ENCODE measurements at regions not wholly inside any gene's neighbourhood (a gene's known extent, or its start where the extent isn't known, plus 50 kb on each side); places are given as distances from the start of the nearest gene placed in this dataset.
A peak's percentile ranks its signal among the peaks of the same experiment; 100 is the strongest.

DNA sequence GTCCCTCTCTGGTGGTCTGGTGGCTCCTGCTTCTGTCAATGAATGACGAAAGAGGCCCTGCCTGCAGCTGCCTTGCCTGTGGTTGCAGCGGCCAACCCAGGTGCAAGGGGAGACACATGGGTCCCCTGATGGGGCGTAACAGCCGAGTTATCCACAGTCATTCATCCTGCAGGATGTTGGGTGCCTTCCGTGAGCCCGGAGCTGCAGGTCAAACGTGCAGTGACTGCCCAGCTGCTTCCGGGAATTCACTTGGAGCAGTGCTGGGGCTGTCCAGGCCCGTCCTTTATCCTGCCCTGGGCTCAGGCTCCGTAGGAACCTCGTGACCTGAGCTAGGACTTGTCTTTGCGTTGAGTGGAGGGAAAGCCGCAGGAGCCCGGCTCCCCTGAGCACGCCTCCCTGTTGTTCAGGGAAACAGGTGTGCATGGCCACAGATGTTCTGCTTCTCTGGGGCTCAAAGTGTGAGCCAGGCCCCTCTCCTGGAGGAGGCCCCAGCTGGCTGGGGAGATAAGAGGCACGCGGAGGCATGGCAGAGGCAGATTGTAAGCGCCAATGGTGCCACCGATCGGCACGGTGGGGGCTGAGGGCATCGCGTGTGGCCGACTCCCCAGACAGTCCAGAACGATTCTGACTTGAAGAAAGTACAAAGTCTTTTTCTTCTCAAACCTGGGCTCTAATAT lies 635.4 kb downstream of the BRD1 start:
- Mint-ChIP-seq H3K9me3 (peaks cover 0 to 2% (median 0%) of the 10 kb centered on the region in 7 donors), H3K4me1 (no peaks in the 10 kb centered on the region), H3K4me3 (no peak overlapping the region), H3K27ac (peak overlapping the region in 2 of 3 donors; percentile 25 to 32), H3K27me3 (no peaks in the 10 kb centered on the region), H3K36me3 (no peaks in the 10 kb centered on the region)
- DNase-seq (no peak), ATAC-seq (ENCODE audit: low read depth in 2 of 2) (no peak)
- no peaks in the 10 kb centered on the region for H3K4me1 ChIP-seq (ENCODE audit: control insufficient read depth, insufficient read depth, low read length, poor library complexity, severe bottlenecking)
- no peak overlapping the region for H3K27ac ChIP-seq (ENCODE audit: insufficient read depth, low read length, poor library complexity, severe bottlenecking)
- H3K27me3 ChIP-seq (ENCODE audit: control insufficient read depth, insufficient read depth, low read length): no peaks in the 10 kb centered on the region
- no peaks in the 10 kb centered on the region for H3K36me3 ChIP-seq (ENCODE audit: control insufficient read depth, insufficient read depth, low read length)
- no peaks in the 10 kb centered on the region for H3K9me3 ChIP-seq (ENCODE audit: control insufficient read depth in 2 of 2, low read length in 2 of 2)
- H3K4me3 ChIP-seq (ENCODE audit: low read depth, low read length): no peak overlapping the region

DNA sequence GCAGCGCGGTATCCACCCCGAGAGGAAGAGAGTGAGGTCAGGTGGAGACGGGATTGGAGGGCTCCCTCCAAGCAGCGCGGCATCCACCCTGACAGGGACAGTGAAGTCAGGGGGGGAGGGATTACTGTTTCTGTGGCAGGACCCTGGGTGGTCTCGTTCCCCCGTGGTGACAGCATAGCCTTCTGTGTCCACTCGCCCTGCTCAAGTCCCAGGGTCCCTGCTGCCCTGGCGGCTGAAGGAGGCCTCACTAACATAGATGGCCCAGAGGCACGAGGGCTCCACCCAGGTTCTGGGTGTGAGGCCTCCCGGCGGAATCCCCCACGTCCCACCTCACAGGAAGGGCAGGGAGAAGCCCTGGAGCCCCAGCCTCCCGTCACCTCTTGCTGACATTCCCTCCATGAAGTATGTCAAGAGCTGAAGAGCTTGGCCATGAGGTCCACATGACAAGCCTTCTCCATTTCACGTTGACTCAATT lies 636.1 kb downstream of the BRD1 start:
- Mint-ChIP-seq H3K9me3 (peaks cover 0 to 2% (median 0%) of the 10 kb centered on the region in 7 donors), H3K27ac (no peak overlapping the region), H3K4me1 (no peaks in the 10 kb centered on the region), H3K36me3 (no peaks in the 10 kb centered on the region), H3K4me3 (no peak overlapping the region), H3K27me3 (no peaks in the 10 kb centered on the region)
- ATAC-seq (ENCODE audit: low read depth in 2 of 2): no peak
- Histone ChIP-seq H3K4me3 (ENCODE audit: low read depth, low read length) (no peak overlapping the region), H3K9me3 (ENCODE audit: control insufficient read depth in 2 of 2, low read length in 2 of 2) (no peaks in the 10 kb centered on the region), H3K27ac (ENCODE audit: insufficient read depth, low read length, poor library complexity, severe bottlenecking) (no peak overlapping the region), H3K36me3 (ENCODE audit: control insufficient read depth, insufficient read depth, low read length) (no peaks in the 10 kb centered on the region), H3K4me1 (ENCODE audit: control insufficient read depth, insufficient read depth, low read length, poor library complexity, severe bottlenecking) (no peaks in the 10 kb centered on the region), H3K27me3 (ENCODE audit: control insufficient read depth, insufficient read depth, low read length) (no peaks in the 10 kb centered on the region)
- DNase-seq: no peak

DNA sequence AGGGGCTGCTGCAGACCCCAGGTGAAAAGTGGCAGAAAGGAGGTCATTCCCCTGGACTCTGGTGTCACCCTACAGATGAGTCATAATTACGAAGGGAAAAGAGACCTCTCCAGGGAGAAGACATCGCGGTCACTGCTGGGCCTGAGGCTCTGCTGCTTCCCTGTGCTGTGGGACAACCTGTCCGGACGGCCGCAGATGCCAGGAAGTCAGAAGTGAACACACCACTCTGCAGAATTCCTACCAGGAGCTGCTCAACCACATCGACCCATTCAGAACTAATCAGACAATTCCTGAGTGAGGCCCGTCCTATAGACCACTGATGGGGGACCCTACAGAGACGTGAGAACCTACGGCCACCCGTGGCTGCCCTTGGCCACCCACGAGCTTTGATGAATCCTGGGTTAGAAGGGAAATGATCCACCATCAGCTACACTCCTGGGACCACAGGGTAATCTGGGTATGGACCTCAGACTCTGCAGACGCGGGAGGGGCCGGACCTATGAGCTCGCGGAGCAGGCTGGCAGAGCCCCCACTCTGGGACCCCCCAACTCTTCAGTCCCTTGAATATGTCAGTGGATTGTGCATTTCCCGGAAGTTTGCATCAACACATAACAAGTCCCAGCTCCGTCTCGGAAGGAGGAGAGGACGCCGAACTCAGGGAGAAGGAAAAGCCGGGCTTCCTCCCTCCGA lies 636.7 kb downstream of the BRD1 start:
- ATAC-seq (ENCODE audit: low read depth in 2 of 2): no peak
- Mint-ChIP-seq H3K36me3 (no peaks in the 10 kb centered on the region), H3K4me1 (no peaks in the 10 kb centered on the region), H3K9me3 (peaks cover 0 to 2% (median 0%) of the 10 kb centered on the region in 7 donors), H3K27me3 (no peaks in the 10 kb centered on the region), H3K4me3 (no peak overlapping the region), H3K27ac (no peak overlapping the region)
- no peak for DNase-seq
- no peaks in the 10 kb centered on the region for H3K4me1 ChIP-seq (ENCODE audit: control insufficient read depth, insufficient read depth, low read length, poor library complexity, severe bottlenecking)
- H3K27me3 ChIP-seq (ENCODE audit: control insufficient read depth, insufficient read depth, low read length): no peaks in the 10 kb centered on the region
- no peaks in the 10 kb centered on the region for H3K9me3 ChIP-seq (ENCODE audit: control insufficient read depth in 2 of 2, low read length in 2 of 2)
- H3K27ac ChIP-seq (ENCODE audit: insufficient read depth, low read length, poor library complexity, severe bottlenecking): no peak overlapping the region
- no peaks in the 10 kb centered on the region for H3K36me3 ChIP-seq (ENCODE audit: control insufficient read depth, insufficient read depth, low read length)
- H3K4me3 ChIP-seq (ENCODE audit: low read depth, low read length): no peak overlapping the region

DNA sequence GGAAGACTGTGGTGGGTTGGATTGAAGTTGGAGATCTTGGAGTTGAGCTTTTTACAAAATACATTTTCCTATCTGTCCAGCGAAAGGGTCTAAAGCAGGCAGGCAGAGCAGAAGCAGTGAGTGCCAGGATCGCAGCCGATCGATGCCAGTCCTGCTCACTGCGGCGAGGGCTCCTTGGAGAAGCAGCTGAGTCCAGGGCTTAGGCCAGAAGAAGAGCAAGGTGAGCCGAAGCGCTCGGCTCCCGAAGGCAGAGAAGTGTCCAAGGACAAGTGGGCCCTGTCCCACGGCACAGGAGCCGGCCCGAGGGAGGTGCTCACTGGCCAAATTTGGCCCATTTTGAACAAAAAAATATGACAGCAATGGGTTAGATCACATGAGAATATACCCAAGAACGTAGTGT lies 637.8 kb downstream of the BRD1 start:
- Mint-ChIP-seq H3K9me3 (peaks cover 0 to 5% (median 0%) of the 10 kb centered on the region in 7 donors), H3K27me3 (no peaks in the 10 kb centered on the region), H3K27ac (no peak overlapping the region), H3K4me1 (no peaks in the 10 kb centered on the region), H3K4me3 (no peak overlapping the region), H3K36me3 (no peaks in the 10 kb centered on the region)
- DNase-seq: no peak
- Histone ChIP-seq H3K4me1 (ENCODE audit: control insufficient read depth, insufficient read depth, low read length, poor library complexity, severe bottlenecking) (no peaks in the 10 kb centered on the region), H3K27ac (ENCODE audit: insufficient read depth, low read length, poor library complexity, severe bottlenecking) (no peak overlapping the region), H3K27me3 (ENCODE audit: control insufficient read depth, insufficient read depth, low read length) (no peaks in the 10 kb centered on the region), H3K4me3 (ENCODE audit: low read depth, low read length) (no peak overlapping the region), H3K36me3 (ENCODE audit: control insufficient read depth, insufficient read depth, low read length) (no peaks in the 10 kb centered on the region), H3K9me3 (ENCODE audit: control insufficient read depth in 2 of 2, low read length in 2 of 2) (no peaks in the 10 kb centered on the region)
- no peak for ATAC-seq (ENCODE audit: low read depth in 2 of 2)

DNA sequence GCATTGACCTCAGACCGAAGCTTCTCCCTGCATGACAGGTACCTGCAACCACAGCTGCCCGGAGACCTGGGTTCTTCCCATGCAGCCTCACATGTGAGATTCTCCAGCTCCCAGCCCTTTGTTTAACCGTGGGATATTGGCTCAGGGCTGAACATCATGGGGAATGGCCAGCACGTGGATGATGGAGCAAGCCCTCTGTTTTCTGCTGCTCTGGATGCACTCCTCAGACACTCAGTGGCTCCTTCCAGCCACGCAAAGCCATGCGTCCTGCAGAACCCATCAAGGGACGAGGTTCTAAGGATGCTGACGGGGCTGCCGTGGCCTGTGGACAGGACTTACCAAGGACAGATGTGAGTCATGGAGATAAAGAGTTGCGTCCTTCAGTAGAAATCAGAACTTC lies 639.1 kb downstream of the BRD1 start:
- no peak overlapping the region for H3K4me3 ChIP-seq (ENCODE audit: low read depth, low read length)
- no peaks in the 10 kb centered on the region for H3K4me1 ChIP-seq (ENCODE audit: control insufficient read depth, insufficient read depth, low read length, poor library complexity, severe bottlenecking)
- no peaks in the 10 kb centered on the region for H3K36me3 ChIP-seq (ENCODE audit: control insufficient read depth, insufficient read depth, low read length)
- DNase-seq (no peak), ATAC-seq (ENCODE audit: low read depth in 2 of 2) (no peak)
- H3K27ac ChIP-seq (ENCODE audit: insufficient read depth, low read length, poor library complexity, severe bottlenecking): no peak overlapping the region
- Mint-ChIP-seq H3K36me3 (no peaks in the 10 kb centered on the region), H3K27ac (no peak overlapping the region), H3K4me1 (no peaks in the 10 kb centered on the region), H3K4me3 (peak overlapping the region in 1 of 4 donors; percentile 39), H3K9me3 (peaks cover 0 to 7% (median 0%) of the 10 kb centered on the region in 7 donors), H3K27me3 (no peaks in the 10 kb centered on the region)
- no peaks in the 10 kb centered on the region for H3K9me3 ChIP-seq (ENCODE audit: control insufficient read depth in 2 of 2, low read length in 2 of 2)
- no peaks in the 10 kb centered on the region for H3K27me3 ChIP-seq (ENCODE audit: control insufficient read depth, insufficient read depth, low read length)

DNA sequence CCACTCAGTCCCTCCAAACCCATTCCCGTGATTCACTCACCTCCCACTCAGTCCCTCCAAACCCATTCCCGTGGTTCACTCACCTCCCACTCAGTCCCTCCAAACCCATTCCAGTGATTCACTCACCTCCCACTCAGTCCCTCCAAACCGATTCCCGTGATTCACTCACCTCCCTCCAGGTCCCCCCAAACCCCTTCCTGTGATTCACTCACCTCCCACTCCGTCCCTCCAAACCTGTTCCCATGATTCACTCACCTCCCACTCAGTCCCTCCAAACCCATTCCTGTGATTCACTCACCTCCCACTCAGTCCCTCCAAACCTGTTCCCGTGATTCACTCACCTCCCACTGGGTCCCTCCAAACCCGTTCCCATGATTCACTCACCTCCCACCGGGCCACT lies 639.6 kb downstream of the BRD1 start:
- Mint-ChIP-seq H3K27me3 (no peaks in the 10 kb centered on the region), H3K36me3 (no peaks in the 10 kb centered on the region), H3K4me3 (no peak overlapping the region), H3K9me3 (peaks cover 0 to 7% (median 0%) of the 10 kb centered on the region in 7 donors), H3K4me1 (no peaks in the 10 kb centered on the region), H3K27ac (no peak overlapping the region)
- ATAC-seq (ENCODE audit: low read depth in 2 of 2) (no peak), DNase-seq (no peak)
- no peaks in the 10 kb centered on the region for H3K27me3 ChIP-seq (ENCODE audit: control insufficient read depth, insufficient read depth, low read length)
- no peaks in the 10 kb centered on the region for H3K9me3 ChIP-seq (ENCODE audit: control insufficient read depth in 2 of 2, low read length in 2 of 2)
- no peaks in the 10 kb centered on the region for H3K4me1 ChIP-seq (ENCODE audit: control insufficient read depth, insufficient read depth, low read length, poor library complexity, severe bottlenecking)
- no peak overlapping the region for H3K4me3 ChIP-seq (ENCODE audit: low read depth, low read length)
- H3K27ac ChIP-seq (ENCODE audit: insufficient read depth, low read length, poor library complexity, severe bottlenecking): no peak overlapping the region
- H3K36me3 ChIP-seq (ENCODE audit: control insufficient read depth, insufficient read depth, low read length): no peaks in the 10 kb centered on the region

DNA sequence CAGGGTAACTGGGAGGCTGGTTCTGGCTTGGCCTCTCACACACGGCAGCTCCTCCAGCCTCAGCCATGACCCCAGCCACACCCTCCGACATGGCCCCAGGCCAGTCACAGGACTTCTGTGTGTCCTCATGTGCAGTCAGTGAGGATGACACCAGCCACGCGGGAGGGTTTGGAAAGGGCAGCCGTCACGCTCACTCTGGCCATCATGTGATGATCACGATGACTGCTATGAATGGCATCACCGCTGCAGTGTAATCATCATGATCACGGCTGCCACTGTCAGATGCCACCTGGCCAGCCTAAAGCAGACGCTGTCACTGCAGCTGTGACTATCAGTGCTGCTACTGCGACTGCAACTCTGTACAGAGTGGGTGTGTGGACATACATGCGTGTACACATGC lies 640.9 kb downstream of the BRD1 start:
- Histone ChIP-seq H3K27ac (ENCODE audit: insufficient read depth, low read length, poor library complexity, severe bottlenecking) (no peak overlapping the region), H3K36me3 (ENCODE audit: control insufficient read depth, insufficient read depth, low read length) (no peaks in the 10 kb centered on the region), H3K4me1 (ENCODE audit: control insufficient read depth, insufficient read depth, low read length, poor library complexity, severe bottlenecking) (no peaks in the 10 kb centered on the region), H3K4me3 (ENCODE audit: low read depth, low read length) (no peak overlapping the region), H3K27me3 (ENCODE audit: control insufficient read depth, insufficient read depth, low read length) (no peaks in the 10 kb centered on the region), H3K9me3 (ENCODE audit: control insufficient read depth in 2 of 2, low read length in 2 of 2) (no peaks in the 10 kb centered on the region)
- H3K27me3 Mint-ChIP-seq: no peaks in the 10 kb centered on the region
- no peak overlapping the region for H3K27ac Mint-ChIP-seq
- ATAC-seq (ENCODE audit: low read depth in 2 of 2): no peak
- H3K4me1 Mint-ChIP-seq: no peaks in the 10 kb centered on the region
- H3K36me3 Mint-ChIP-seq: no peaks in the 10 kb centered on the region
- no peak overlapping the region for H3K4me3 Mint-ChIP-seq
- H3K9me3 Mint-ChIP-seq: peaks cover 0 to 7% (median 0%) of the 10 kb centered on the region in 7 donors
- DNase-seq: no peak

DNA sequence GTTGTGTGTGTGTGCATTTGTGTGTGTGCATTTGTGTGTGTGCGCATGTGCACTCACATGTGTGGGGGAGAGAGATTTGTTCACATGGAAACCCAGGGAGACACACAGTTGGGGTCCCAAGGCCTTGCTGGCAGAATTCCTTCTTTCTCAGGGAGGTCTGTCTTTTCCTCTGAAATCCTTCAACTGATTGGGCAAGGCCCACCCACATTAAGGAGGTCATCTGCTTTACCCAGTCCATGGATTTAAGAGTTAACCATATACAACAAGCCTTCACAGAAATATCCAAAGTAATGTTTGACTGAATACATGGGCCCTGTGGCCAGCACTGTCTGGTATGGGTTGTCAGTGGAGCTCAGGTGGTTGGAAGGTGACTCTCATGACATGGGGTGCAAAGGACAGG lies 641.4 kb downstream of the BRD1 start:
- Mint-ChIP-seq H3K4me3 (no peak overlapping the region), H3K36me3 (no peaks in the 10 kb centered on the region), H3K9me3 (peaks cover 0 to 7% (median 0%) of the 10 kb centered on the region in 7 donors), H3K27me3 (no peaks in the 10 kb centered on the region), H3K4me1 (no peaks in the 10 kb centered on the region), H3K27ac (no peak overlapping the region)
- Histone ChIP-seq H3K9me3 (ENCODE audit: control insufficient read depth in 2 of 2, low read length in 2 of 2) (no peaks in the 10 kb centered on the region), H3K4me3 (ENCODE audit: low read depth, low read length) (no peak overlapping the region), H3K27ac (ENCODE audit: insufficient read depth, low read length, poor library complexity, severe bottlenecking) (no peak overlapping the region), H3K36me3 (ENCODE audit: control insufficient read depth, insufficient read depth, low read length) (no peaks in the 10 kb centered on the region), H3K4me1 (ENCODE audit: control insufficient read depth, insufficient read depth, low read length, poor library complexity, severe bottlenecking) (no peaks in the 10 kb centered on the region), H3K27me3 (ENCODE audit: control insufficient read depth, insufficient read depth, low read length) (no peaks in the 10 kb centered on the region)
- ATAC-seq (ENCODE audit: low read depth in 2 of 2) (no peak), DNase-seq (no peak)
